H1 (cell line): ENCODE measurements at regions not wholly inside any gene's neighbourhood (a gene's known extent, or its start where the extent isn't known, plus 50 kb on each side); places are given as distances from the start of the nearest gene placed in this dataset.

ENCODE experiments used
- CTCF ChIA-PET: fragments of 300-600 bp; sonication (Branson Sonifier 250); formaldehyde crosslinking; loops from one replicate; lab custom pipeline; 2021; ENCODE audit not compliant: partially characterized antibody; lab: Charles Lee
- POLR2A ChIA-PET: fragments of 300-600 bp; sonication (Branson Sonifier 250); formaldehyde crosslinking; loops from one replicate; lab custom pipeline; 2021; ENCODE audit warnings: inconsistent platforms; ENCODE audit not compliant: partially characterized antibody; lab: Charles Lee
- DNase-seq, 2 experiments: peaks; one replicate each; pipeline versions ENCODE4 v3.0.0 to v3.0.0-alpha.2; 2010 to 2022; ENCODE audit warnings: low spot score in 2 of 2, low read depth in 1 of 2, mixed read lengths in 1 of 2
- FAIRE-seq: peaks from 2 replicates; lab custom pipeline; 2011; peaks lifted over from hg19 to GRCh38; lab: Jason Lieb, UNC
- H2AFZ ChIP-seq: 2 replicates; pipeline ENCODE4 v1.8.1; 2012; ENCODE audit warnings: low read length, inconsistent platforms
- H2AK5ac ChIP-seq: 2 replicates; pipeline ENCODE4 v1.6.1; 2013; ENCODE audit warnings: low read depth, low read length
- H2BK120ac ChIP-seq: replicated peaks from 2 replicates; pipeline ENCODE3; 2013; ENCODE audit warnings: low read depth, low read length, inconsistent platforms
- H2BK12ac ChIP-seq: 2 replicates; pipeline ENCODE4 v1.6.1; 2013; ENCODE audit warnings: low read depth, low read length
- H2BK15ac ChIP-seq: 2 replicates; pipeline ENCODE4 v1.6.1; 2013; ENCODE audit warnings: low read length
- H2BK20ac ChIP-seq: 2 replicates; pipeline ENCODE4 v1.6.1; 2013; ENCODE audit warnings: low read length
- H2BK5ac ChIP-seq: 2 replicates; pipeline ENCODE4 v1.6.1; 2013; ENCODE audit warnings: low read depth, low read length
- H3K14ac ChIP-seq: 2 replicates; pipeline ENCODE4 v1.6.1; 2013; ENCODE audit warnings: inconsistent platforms; ENCODE audit not compliant: insufficient read length
- H3K18ac ChIP-seq: 2 replicates; pipeline ENCODE4 v1.6.1; 2013; ENCODE audit warnings: low read length; ENCODE audit errors: extremely low read depth
- H3K23ac ChIP-seq: 2 replicates; pipeline ENCODE4 v1.6.1; 2013; ENCODE audit warnings: inconsistent platforms; ENCODE audit not compliant: insufficient read length
- H3K23me2 ChIP-seq: 2 replicates; pipeline ENCODE4 v1.6.1; 2013; ENCODE audit warnings: low read depth, low read length
- H3K27ac ChIP-seq: 2 replicates; pipeline ENCODE4 v1.6.1; 2011; ENCODE audit warnings: low read depth, low read length, inconsistent platforms
- H3K27me3 ChIP-seq, 4 experiments: replicated peaks in 1 of 4; 1 replicate in 1 of 4; 2 replicates in 3 of 4; pipeline versions ENCODE4 v1.6.1 to v1.8.1; 2011 to 2013; ENCODE audit warnings: low read length in 3 of 4, mild to moderate bottlenecking in 3 of 4, inconsistent platforms in 2 of 4, mixed read lengths in 2 of 4, moderate library complexity in 1 of 4; ENCODE audit not compliant: control insufficient read depth in 3 of 4, insufficient read depth in 3 of 4; ENCODE audit errors: extremely low read depth in 1 of 4
- H3K36me3 ChIP-seq, 4 experiments: 2 replicates each; pipeline versions ENCODE4 v1.6.1 to v1.8.1; 2011 to 2013; ENCODE audit warnings: mild to moderate bottlenecking in 4 of 4, low read length in 3 of 4, moderate library complexity in 2 of 4, control low read depth in 1 of 4, inconsistent platforms in 1 of 4; ENCODE audit not compliant: insufficient read depth in 4 of 4, control insufficient read depth in 2 of 4
- H3K4ac ChIP-seq: replicated peaks from 2 replicates; pipeline ENCODE3; 2013; ENCODE audit warnings: low read length, low read depth, mixed read lengths, inconsistent platforms; ENCODE audit not compliant: insufficient read length
- H3K4me1 ChIP-seq, 4 experiments: replicated peaks in 1 of 4; 1 replicate in 1 of 4; 2 replicates in 3 of 4; pipeline versions ENCODE4 v1.6.1 to v1.8.1; 2011 to 2013; ENCODE audit warnings: low read length in 3 of 4, inconsistent platforms in 2 of 4, mixed read lengths in 1 of 4; ENCODE audit not compliant: insufficient read depth in 4 of 4, control insufficient read depth in 3 of 4
- H3K4me2 ChIP-seq, 2 experiments: 2 replicates each; pipeline versions ENCODE4 v1.6.1 to v1.8.1; 2011 to 2013; ENCODE audit warnings: low read depth in 2 of 2, low read length in 2 of 2, control low read depth in 1 of 2, inconsistent platforms in 1 of 2, mild to moderate bottlenecking in 1 of 2; ENCODE audit not compliant: insufficient read depth in 1 of 2
- H3K4me3 ChIP-seq, 4 experiments: fragments of 200-600, 300-600 bp in 1 of 4; sonication (generic), shearing (Covaris generic), sonication (Bioruptor Twin) in 1 of 4; 2 replicates each; pipeline versions ENCODE4 v1.5.1 to v1.8.1; 2011 to 2016; ENCODE audit warnings: low read length in 4 of 4, low read depth in 3 of 4, control low read depth in 2 of 4, inconsistent platforms in 2 of 4, mild to moderate bottlenecking in 2 of 4, mixed read lengths in 1 of 4, moderate library complexity in 1 of 4; ENCODE audit not compliant: insufficient read depth in 2 of 4; ENCODE audit errors: extremely low read depth in 1 of 4
- H3K56ac ChIP-seq: replicated peaks from 2 replicates; pipeline ENCODE3; 2013; ENCODE audit warnings: low read depth, mild to moderate bottlenecking, mixed read lengths, low read length, inconsistent platforms; ENCODE audit not compliant: insufficient read length
- H3K79me1 ChIP-seq: 2 replicates; pipeline ENCODE4 v1.6.1; 2013; ENCODE audit warnings: low read depth, low read length, control low read depth
- H3K79me2 ChIP-seq, 2 experiments: 2 replicates each; pipeline versions ENCODE4 v1.6.1 to v1.8.1; 2012 to 2013; ENCODE audit warnings: low read length in 2 of 2, mild to moderate bottlenecking in 2 of 2, inconsistent platforms in 1 of 2; ENCODE audit not compliant: insufficient read depth in 2 of 2, control insufficient read depth in 1 of 2
- H3K9ac ChIP-seq, 4 experiments: replicated peaks in 1 of 4; 1 replicate in 1 of 4; 2 replicates in 3 of 4; pipeline versions ENCODE4 v1.6.1 to v1.8.1; 2011 to 2013; ENCODE audit warnings: low read depth in 3 of 4, low read length in 3 of 4, control low read depth in 2 of 4, mild to moderate bottlenecking in 2 of 4, moderate library complexity in 2 of 4, inconsistent platforms in 1 of 4; ENCODE audit errors: extremely low read depth in 1 of 4
- H3K9me3 ChIP-seq, 2 experiments: 2 replicates each; pipeline versions ENCODE4 v1.6.1 to v1.8.1; 2012 to 2013; ENCODE audit warnings: mild to moderate bottlenecking in 2 of 2, moderate library complexity in 2 of 2, control low read depth in 1 of 2, inconsistent platforms in 1 of 2, low read depth in 1 of 2, low read length in 1 of 2, mixed read lengths in 1 of 2; ENCODE audit not compliant: insufficient read depth in 2 of 2
- H4K20me1 ChIP-seq, 2 experiments: replicated peaks in 1 of 2; 2 replicates each; pipeline versions ENCODE3 to v1.8.1; 2011 to 2013; ENCODE audit warnings: inconsistent platforms in 2 of 2, low read length in 2 of 2, mild to moderate bottlenecking in 1 of 2; ENCODE audit not compliant: insufficient read depth in 2 of 2, control insufficient read depth in 1 of 2
- H4K5ac ChIP-seq: 2 replicates; pipeline ENCODE4 v1.6.1; 2013; ENCODE audit warnings: low read length, low read depth, mixed read lengths, inconsistent platforms; ENCODE audit not compliant: insufficient read length
- H4K8ac ChIP-seq: 2 replicates; pipeline ENCODE4 v1.8.0; 2013; ENCODE audit warnings: mild to moderate bottlenecking, moderate library complexity, low read length, inconsistent platforms; ENCODE audit not compliant: insufficient read depth; ENCODE audit errors: extremely low read depth
- H4K91ac ChIP-seq: replicated peaks from 2 replicates; pipeline ENCODE3; 2013; ENCODE audit warnings: low read length, mixed read lengths, inconsistent platforms; ENCODE audit not compliant: insufficient read length
- BCL11A ChIP-seq, 2 experiments: IDR thresholded peaks; one replicate each; pipeline ENCODE4 v1.6.1; 2011; ENCODE audit warnings: low read depth in 2 of 2, low read length in 2 of 2, mild to moderate bottlenecking in 2 of 2
- CEBPB ChIP-seq: IDR thresholded peaks from 2 replicates; pipeline ENCODE4 v1.6.1; 2012; ENCODE audit warnings: low read depth, low read length
- EZH2 ChIP-seq: fragments of 200-600 bp; sonication (generic); IDR thresholded peaks from 2 replicates; pipeline ENCODE4 v1.7.1; 2012; ENCODE audit warnings: low read depth, mild to moderate bottlenecking, moderate library complexity, low read length, inconsistent platforms; ENCODE audit not compliant: severe bottlenecking
- HDAC2 ChIP-seq, 2 experiments: fragments of 300-600 bp in 1 of 2; sonication (generic) in 1 of 2; IDR thresholded peaks; 2 replicates each; pipeline ENCODE4 v1.6.1; 2011 to 2012; ENCODE audit warnings: low read depth in 2 of 2, low read length in 2 of 2, mild to moderate bottlenecking in 2 of 2, moderate library complexity in 2 of 2, borderline replicate concordance in 1 of 2, inconsistent platforms in 1 of 2
- KDM5A ChIP-seq: fragments of 200-600 bp; IDR thresholded peaks from 2 replicates; pipeline ENCODE4 v1.7.1; 2012; ENCODE audit warnings: mild to moderate bottlenecking, low read length, inconsistent platforms, mixed read lengths
- SAP30 ChIP-seq: fragments of 300-600 bp; sonication (generic); IDR thresholded peaks from 2 replicates; pipeline ENCODE4 v1.7.1; 2012; ENCODE audit warnings: low read length, moderate library complexity, mild to moderate bottlenecking, inconsistent platforms; ENCODE audit not compliant: insufficient read depth, insufficient replicate concordance
- TEAD4 ChIP-seq: IDR thresholded peaks from 2 replicates; pipeline ENCODE4 v1.6.1; 2012; ENCODE audit warnings: low read depth, low read length, inconsistent platforms, mixed read lengths
- WGBS, 2 experiments: shearing (Covaris generic) in 1 of 2; methylation state at CpG; one replicate each; pipeline versions ENCODE4 v1.1.6 to v1.1.7; 2013 to 2015; ENCODE audit warnings: low lambda C conversion rate in 2 of 2, mixed read lengths in 2 of 2, inconsistent platforms in 1 of 2, low coverage in 1 of 2, missing lambda C conversion rate in 1 of 2; ENCODE audit not compliant: insufficient replicate concordance in 2 of 2, insufficient coverage in 1 of 2, insufficient read length in 1 of 2; ENCODE audit errors: extremely low coverage in 1 of 2, missing lambda C conversion rate in 1 of 2; 5-methylcytosine and 5-hydroxymethylcytosine counted together
- TF ChIP-seq, protein P1 (sequence below): IDR thresholded peaks from 2 replicates; pipeline ENCODE4 v1.6.1; 2012; ENCODE audit warnings: inconsistent platforms
- TF ChIP-seq, protein P2 (sequence below), 3 experiments: IDR thresholded peaks; 1 replicate in 2 of 3; 2 replicates in 1 of 3; pipeline versions ENCODE4 v1.5.1 to v1.6.1; 2011; ENCODE audit warnings: low read length in 3 of 3, mild to moderate bottlenecking in 3 of 3, inconsistent platforms in 2 of 3, low read depth in 1 of 3, moderate library complexity in 1 of 3; ENCODE audit not compliant: insufficient read depth in 1 of 3; ENCODE audit errors: control extremely low read depth in 1 of 3
- TF ChIP-seq, protein P3 (sequence below): IDR thresholded peaks from 2 replicates; pipeline ENCODE4 v1.6.1; 2011; ENCODE audit warnings: low read length, improper control_type of control experiment

DNA sequence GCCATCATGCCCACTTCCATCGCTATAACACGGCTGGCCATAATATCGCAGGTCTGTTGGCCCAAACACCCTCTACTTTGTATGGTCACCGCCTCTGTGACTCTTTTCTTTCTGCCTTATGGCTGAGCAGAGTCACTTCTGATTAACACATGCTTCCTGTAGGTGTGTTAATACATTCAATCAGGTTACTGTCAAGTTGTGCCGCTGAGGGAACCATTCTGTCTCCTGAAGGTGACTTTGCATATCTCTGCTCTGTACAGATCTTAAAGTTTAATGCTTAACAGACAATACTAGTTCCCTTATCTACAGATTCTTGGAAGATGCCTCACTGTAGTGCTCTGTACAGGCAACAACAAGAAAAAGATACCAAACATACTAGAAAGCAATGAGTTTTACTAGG, 393.1 kb downstream of the CADM1 start:
- H3K79me1 ChIP-seq, result no peaks in the 10 kb centered on the region
- H4K91ac ChIP-seq, result no peak overlapping the region
- no peaks in the 10 kb centered on the region for H3K9me3 ChIP-seq
- no peaks in the 10 kb centered on the region for H3K27me3 ChIP-seq
- H3K4me1 ChIP-seq, result peaks cover 0 to 5% (median 0%) of the 10 kb centered on the region in 4 experiments; a peak in 3 of 7 replicates
- H2BK15ac ChIP-seq, result no peak overlapping the region
- H3K23me2 ChIP-seq, result no peaks in the 10 kb centered on the region
- H3K4me2 ChIP-seq, result no peak overlapping the region
- no peak overlapping the region for H3K23ac ChIP-seq
- DNase-seq, result no peak
- ChIA-PET CTCF (interaction anchor here (2.0 kb wide), 1 partner anchor 11 kb away, joined by 6 read pairs; no protein-coding TSS in a partner anchor), POLR2A (no interaction called here)
- H2AK5ac ChIP-seq, result no peak overlapping the region; the same call in 1 of the 2 replicates
- 96% methylated on average over 5 of the region's 5 CpGs; no CpG with 5 or more reads in 1 of the 2 experiments for WGBS, 2 experiments
- no peaks in the 10 kb centered on the region for H3K79me2 ChIP-seq
- no peak overlapping the region for H2AFZ ChIP-seq
- no peak overlapping the region for H2BK5ac ChIP-seq
- H3K4ac ChIP-seq, result no peak overlapping the region
- no peak overlapping the region for H3K56ac ChIP-seq
- no peak overlapping the region for H2BK120ac ChIP-seq
- H4K20me1 ChIP-seq, result no peaks in the 10 kb centered on the region
- H3K14ac ChIP-seq, result no peak overlapping the region
- no peak overlapping the region for H2BK20ac ChIP-seq
- no peak overlapping the region for H3K18ac ChIP-seq
- H4K8ac ChIP-seq, result no peak overlapping the region
- H2BK12ac ChIP-seq, result no peak overlapping the region
- H3K36me3 ChIP-seq, result no peaks in the 10 kb centered on the region
- H3K4me3 ChIP-seq, result no peak overlapping the region
- H4K5ac ChIP-seq, result no peak overlapping the region
- no peak for FAIRE-seq
- H3K27ac ChIP-seq, result no peak overlapping the region
- peak overlapping the region in 1 of 4 experiments; percentile 14; a peak in 1 of 7 replicates for H3K9ac ChIP-seq
- TF ChIP-seq KDM5A (no peak), CEBPB (no peak), HDAC2 (IDR thresholded peaks at IDR 0.05; ENCODE audit: borderline replicate concordance in 1 of 2, low read depth in 2 of 2, low read length in 2 of 2) (no peak), TEAD4 (no peak), SAP30 (no peak), BCL11A (IDR thresholded peaks at IDR 0.05; ENCODE audit: low read depth in 2 of 2, low read length in 2 of 2) (no peak), EZH2 (no peak)
- TF ChIP-seq, protein P1, sequence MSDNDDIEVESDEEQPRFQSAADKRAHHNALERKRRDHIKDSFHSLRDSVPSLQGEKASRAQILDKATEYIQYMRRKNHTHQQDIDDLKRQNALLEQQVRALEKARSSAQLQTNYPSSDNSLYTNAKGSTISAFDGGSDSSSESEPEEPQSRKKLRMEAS, result no peak
- TF ChIP-seq, protein P2, sequence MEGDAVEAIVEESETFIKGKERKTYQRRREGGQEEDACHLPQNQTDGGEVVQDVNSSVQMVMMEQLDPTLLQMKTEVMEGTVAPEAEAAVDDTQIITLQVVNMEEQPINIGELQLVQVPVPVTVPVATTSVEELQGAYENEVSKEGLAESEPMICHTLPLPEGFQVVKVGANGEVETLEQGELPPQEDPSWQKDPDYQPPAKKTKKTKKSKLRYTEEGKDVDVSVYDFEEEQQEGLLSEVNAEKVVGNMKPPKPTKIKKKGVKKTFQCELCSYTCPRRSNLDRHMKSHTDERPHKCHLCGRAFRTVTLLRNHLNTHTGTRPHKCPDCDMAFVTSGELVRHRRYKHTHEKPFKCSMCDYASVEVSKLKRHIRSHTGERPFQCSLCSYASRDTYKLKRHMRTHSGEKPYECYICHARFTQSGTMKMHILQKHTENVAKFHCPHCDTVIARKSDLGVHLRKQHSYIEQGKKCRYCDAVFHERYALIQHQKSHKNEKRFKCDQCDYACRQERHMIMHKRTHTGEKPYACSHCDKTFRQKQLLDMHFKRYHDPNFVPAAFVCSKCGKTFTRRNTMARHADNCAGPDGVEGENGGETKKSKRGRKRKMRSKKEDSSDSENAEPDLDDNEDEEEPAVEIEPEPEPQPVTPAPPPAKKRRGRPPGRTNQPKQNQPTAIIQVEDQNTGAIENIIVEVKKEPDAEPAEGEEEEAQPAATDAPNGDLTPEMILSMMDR (IDR thresholded peaks at IDR 0.05; ENCODE audit: control extremely low read depth in 1 of 3, insufficient read depth in 1 of 3, low read depth in 1 of 3, low read length in 3 of 3), result no peak
- TF ChIP-seq, protein P3, sequence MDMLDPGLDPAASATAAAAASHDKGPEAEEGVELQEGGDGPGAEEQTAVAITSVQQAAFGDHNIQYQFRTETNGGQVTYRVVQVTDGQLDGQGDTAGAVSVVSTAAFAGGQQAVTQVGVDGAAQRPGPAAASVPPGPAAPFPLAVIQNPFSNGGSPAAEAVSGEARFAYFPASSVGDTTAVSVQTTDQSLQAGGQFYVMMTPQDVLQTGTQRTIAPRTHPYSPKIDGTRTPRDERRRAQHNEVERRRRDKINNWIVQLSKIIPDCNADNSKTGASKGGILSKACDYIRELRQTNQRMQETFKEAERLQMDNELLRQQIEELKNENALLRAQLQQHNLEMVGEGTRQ, result no peak
